ENCODE measurements at regions not wholly inside any gene's neighbourhood (a gene's known extent, or its start where the extent isn't known, plus 50 kb on each side); places are given as distances from the start of the nearest gene placed in this dataset.
"Not testable (repeated sequence)": the region's sequence is repeated elsewhere in the genome, so short reads cannot be mapped to it uniquely, and the experiment has no call there.

DNA sequence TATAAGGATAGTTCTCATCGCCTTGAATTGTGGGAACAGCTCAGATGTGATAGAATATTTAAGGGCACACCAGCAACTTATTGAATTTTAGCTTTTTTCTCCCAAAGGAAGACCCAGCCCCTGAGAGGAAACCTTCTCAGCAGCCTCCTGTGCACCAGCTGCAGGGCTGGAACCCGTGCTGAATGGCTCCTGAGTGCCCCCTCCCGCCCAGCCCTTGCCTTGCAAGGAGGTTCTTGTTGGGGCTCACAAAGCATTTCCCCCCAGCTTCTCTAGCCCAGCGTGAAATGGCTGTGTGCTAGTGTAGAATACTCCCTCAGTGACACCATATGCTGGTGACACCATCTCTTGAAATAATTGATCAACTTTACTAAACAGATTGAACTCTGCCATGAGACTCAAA lies 1227.4 kb downstream of the TMEM121 start:
- not testable (repeated sequence) for ATAC-seq

DNA sequence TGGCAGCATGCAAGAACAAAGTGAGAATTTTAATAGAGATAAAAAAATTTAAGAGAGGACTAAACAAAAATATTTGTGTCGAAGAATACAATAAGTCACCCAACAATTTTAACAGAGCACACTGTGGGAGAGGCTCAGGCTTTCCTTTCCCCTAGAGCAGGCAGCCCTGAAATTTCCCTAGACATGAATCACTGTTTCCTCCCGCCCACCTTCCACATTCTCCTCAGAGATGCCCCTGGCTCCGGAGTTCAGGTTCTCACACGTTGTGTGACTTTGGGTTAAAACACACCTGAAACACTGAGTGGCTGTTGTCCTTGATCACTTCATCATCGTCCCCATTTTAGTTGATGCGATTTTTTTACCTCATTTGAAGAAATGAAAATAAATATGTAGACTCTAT lies 1231.1 kb downstream of the TMEM121 start:
- ATAC-seq, result not testable (repeated sequence)

- not testable (repeated sequence) for ATAC-seq
Observed at GRCh38 chr14:106761886-106762816, 1235.8 kb downstream of the TMEM121 start.

DNA sequence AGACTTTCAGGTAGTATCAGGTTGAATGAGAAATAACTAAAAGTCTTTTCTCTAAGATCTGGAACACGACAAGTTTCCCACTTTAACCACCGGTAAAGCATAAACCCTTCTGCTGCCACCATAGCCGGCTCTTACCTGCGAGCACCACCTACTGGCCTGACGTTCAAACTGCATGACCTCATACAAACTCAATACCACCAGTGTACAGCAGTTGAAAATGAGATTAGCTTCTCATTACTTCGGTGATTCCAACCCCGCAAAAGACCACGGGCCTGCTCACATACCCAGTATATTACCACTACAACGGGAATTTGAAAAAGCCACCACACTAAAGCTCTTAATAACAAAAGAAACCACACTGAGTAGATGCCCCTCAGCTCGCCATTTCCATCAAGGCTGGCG lies 1238.6 kb downstream of the TMEM121 start:
- ATAC-seq, result peak; percentile 73

DNA sequence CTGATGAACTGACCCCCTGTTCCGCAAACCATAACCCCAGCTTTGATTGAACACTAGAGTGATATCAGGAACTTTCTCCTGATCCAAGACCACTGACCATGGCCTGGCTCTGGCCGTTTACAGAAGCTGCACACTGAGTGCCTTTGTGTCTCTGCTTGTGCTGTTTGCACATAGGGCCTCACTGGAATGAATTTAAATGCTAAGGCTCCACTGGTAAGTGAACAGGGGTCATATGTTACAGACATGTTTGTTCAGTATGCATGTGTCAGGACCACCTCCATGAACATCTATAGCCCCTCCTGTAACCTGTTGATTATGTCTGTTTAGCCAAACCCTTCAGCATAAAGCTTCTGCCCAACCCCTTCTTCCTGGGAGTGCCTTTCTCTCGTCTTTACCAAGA lies 1239.8 kb downstream of the TMEM121 start:
- no peak for ATAC-seq

DNA sequence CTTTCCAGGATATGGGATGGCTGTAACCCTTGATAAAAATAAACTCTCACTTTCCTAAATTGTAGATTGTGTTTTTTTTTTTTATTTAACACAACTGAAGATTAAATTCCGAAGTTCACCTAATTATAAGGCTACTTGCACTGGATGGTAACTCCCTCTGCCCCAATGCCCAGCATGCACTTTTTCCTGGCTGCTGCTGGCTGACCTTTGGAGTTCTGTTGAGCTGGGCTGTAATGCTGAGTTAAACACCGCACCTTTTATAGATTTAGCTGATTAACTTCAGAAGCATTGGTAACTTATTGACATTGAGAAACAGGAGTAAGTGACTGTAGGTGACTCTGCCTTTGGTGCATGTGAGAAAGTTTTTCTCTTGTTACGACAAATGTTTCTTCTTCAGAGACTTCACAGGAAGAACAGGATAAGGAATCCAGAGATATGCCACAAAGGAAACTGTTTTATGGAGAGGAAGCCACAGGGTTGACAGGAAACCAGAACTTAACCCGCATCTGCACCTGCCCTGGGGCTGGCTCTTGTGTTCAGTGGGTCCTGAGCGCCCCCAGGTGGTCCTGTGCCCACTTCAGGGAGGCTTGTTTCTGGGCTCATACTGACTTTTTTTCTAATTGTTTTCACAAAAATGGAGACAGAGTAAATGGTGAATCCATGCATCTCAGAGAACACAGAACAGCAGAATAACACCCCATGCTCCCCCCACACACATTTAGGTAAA lies 1240.3 kb downstream of the TMEM121 start:
- not testable (repeated sequence) for ATAC-seq

DNA sequence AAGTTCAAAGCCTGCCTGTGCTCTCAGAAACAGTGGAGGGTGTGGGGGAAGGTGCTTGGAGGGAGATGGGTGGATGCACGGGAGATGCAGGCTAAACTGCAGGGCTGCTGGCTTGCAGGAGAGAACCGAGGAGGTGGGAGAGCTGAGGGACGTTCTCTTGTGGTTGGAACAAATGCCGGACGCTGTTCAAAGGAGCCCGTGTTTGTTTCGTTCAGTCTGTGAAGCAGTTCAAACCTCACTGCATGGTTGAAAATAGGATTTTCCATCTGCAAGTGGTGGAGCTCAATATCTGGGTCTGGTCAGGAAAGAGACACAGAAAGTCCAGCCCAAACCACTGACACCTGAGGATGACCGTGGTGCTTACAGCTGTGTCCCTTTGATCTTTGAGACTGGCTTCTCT lies 1241.8 kb downstream of the TMEM121 start:
- ATAC-seq, result not testable (repeated sequence)

GRCh38 chr14:106768972-106769700 lies 1242.8 kb downstream of the TMEM121 start:
- not testable (repeated sequence) for ATAC-seq

DNA sequence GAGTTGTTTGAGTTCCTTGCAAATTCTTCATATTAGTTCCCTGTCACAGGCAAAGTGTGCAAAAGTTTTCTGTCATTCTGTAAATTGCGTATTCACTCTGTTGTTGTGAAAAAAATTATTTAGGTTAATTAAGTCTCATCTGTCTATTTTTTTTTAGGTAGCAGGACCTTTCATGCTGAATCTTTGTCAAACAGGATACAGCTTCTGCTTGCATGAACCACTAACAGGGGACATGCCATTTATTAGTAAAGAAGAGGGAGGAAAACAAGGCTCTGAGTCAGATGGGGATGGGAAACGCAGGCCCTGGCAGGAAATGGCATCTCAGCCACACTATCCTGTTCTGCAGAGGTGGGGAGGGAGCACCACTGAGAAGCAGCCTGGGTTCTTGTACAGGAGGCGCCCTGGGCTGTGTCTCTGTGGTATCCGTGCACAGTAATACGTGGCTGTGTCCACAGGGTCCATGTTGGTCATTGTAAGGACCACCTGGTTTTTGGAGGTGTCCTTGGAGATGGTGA lies 1243.8 kb downstream of the TMEM121 start:
- not testable (repeated sequence) for ATAC-seq

GRCh38 chr14:106774889-106775480 lies 1248.6 kb downstream of the TMEM121 start:
- ATAC-seq, result not testable (repeated sequence)

- ATAC-seq, result no peak
Observed at GRCh38 chr14:106776395-106776983, 1250.1 kb downstream of the TMEM121 start.

- no peak for ATAC-seq
Observed at GRCh38 chr14:106778986-106779385, 1252.6 kb downstream of the TMEM121 start.

DNA sequence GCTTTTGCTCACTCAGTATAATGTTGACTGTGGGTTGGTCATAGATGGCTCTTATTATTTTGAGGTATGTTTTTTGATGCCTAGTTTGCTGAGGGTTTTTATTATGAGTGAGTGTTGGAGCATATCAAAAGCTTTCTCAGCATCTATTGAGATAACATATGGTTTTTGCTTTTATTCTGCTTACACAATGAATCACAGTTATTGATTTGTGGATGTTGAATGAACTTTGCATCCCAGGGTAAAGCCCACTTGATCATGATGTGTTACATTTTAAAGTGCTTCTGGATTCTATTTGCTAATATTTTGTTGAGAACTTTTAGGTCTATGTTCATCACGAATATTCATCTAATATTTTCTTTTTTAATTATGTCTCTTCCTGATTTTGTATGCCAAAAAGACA lies 1260.3 kb downstream of the TMEM121 start:
- no peak for ATAC-seq

GRCh38 chr14:106787626-106788025 lies 1261.2 kb downstream of the TMEM121 start:
- ATAC-seq, result no peak

- ATAC-seq, result no peak
Observed at GRCh38 chr14:106788534-106788933, 1262.2 kb downstream of the TMEM121 start.

GRCh38 chr14:106789318-106789717 lies 1262.9 kb downstream of the TMEM121 start:
- no peak for ATAC-seq

DNA sequence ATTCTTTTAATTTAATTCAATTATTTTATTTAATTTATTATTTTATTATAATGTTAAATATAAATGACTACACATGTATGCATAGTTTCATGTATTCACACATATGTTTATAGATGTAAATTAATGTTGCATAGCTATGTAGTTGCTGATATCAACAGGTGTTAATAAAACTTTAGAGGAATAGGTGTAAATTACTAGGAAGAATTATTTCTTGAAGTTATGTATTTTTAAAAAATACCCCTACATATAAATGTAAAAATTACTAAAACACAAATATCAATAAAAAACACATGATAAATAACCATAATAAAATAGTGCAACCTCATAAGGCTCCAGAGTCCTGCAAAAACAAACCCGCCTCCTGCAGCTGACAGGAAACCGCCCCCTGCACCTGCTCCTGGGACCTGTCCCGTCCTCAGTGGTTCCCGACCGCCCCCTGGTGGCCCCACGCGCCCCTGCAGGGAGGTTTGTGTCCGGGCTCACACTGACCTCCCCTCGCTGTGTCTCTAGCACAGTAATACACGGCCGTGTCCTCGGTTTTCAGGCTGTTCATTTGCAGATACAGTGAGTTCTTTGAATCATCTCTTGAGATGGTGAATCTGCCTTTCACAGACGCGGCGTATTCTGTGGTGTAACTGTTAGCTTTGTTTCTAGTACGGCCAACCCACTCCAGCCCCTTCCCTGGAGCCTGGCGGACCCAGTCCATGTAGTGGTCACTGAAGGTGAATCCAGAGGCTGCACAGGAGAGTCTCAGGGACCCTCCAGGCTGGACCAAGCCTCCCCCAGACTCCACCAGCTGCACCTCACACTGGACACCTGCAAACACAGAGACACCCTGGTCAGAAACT lies 1264.0 kb downstream of the TMEM121 start:
- no peak for ATAC-seq

DNA sequence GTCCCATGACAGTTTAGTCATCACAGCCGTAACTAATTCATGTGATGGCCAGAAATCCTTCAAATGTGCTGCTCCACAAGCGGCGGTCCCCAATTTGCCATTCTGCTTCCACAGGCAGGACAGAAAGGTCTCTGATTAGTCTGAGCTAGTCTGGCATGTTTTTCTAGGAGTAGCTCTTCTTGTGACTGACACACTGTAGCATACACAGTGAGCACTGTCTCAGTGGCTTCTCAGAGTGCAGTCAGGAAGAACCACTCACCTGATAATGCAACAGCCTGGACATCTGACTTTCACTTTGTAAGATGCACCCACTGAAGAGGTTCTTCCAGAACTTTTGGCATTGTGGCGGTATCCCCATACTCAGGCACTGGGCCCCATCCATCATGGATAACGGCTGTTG lies 1266.2 kb downstream of the TMEM121 start:
- ATAC-seq, result no peak

DNA sequence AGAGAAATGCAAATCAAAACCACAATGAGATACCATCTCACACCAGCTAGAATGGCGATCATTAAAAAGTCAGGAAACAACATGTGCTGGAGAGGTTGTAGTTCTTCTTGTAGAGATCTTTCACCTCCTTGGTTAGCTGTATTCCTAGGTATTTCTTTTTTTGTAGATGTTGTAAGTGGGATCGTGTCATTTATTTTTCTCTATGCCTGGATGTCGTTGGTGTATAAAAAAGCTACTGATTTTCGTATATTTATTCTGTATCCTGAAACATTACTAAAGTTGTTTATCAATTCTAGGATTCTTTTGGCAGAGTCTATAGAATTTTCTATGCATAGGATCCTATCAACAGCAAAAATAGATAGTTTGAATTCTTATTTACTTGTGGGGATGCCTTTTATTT lies 1271.8 kb downstream of the TMEM121 start:
- ATAC-seq, result not testable (repeated sequence)

DNA sequence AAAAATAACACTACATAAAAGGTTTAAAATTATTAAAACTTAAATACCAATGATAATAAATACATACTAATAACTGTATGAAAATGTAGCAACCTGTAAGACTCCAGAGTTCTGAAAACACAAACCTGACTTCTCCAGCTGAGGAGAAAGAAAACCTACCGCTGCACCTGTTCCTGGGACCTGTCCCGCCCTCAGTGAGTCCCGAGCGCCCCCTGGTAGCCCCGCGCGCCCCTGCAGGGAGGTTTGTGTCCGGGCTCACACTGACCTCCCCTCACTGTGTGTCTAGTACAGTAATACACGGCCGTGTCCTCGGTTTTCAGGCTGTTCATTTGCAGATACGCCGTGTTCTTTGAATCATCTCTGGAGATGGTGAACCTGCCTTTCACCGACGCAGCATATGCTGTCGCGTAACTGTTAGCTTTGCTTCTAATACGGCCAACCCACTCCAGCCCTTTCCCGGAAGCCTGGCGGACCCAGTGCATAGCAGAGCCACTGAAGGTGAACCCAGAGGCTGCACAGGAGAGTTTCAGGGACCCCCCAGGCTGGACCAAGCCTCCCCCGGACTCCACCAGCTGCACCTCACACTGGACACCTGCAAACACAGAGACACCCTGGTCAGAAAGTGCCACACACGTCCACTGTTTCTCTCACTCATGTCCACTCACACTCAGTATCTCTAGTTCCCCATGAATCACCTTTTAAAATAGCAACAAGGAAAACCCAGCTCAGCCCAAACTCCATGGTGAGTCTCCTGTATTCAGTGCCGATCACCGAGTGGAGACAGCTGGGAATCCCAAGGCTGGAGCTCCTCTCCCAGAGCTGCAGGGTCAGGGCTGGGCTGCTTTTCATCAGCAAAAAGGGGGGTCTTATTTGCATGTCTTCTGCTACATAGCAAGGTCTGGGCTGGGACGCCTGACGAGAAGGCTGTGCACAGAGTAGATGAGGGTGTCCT lies 1276.3 kb downstream of the TMEM121 start:
- no peak for ATAC-seq
